Breast epithelium (tissue), 3 donors: ENCODE measurements at regions not wholly inside any gene's neighbourhood (a gene's known extent, or its start where the extent isn't known, plus 50 kb on each side); places are given as distances from the start of the nearest gene placed in this dataset.

ENCODE experiments used
- CTCF ChIP-seq, 3 donors: fragments of 450-650 bp; IDR thresholded peaks; one replicate each; pipeline ENCODE4 v1.5.1; 2016 to 2017; ENCODE audit warnings: antibody characterized with exemption in 3 of 3, mild to moderate bottlenecking in 3 of 3, moderate library complexity in 3 of 3
- POLR2A ChIP-seq: fragments of 450-650 bp; IDR thresholded peaks from one replicate; pipeline ENCODE4 v1.6.1; 2016; ENCODE audit warnings: antibody characterized with exemption, mild to moderate bottlenecking, moderate library complexity
- POLR2AphosphoS5 ChIP-seq, 3 donors: sonication (generic); formaldehyde crosslinking; IDR thresholded peaks; one replicate each; pipeline ENCODE4 v1.6.1; 2017; ENCODE audit warnings: antibody characterized with exemption in 3 of 3

GRCh38 chr16:85425074-85425662, 188.0 kb upstream of the GSE1 start:
- TF ChIP-seq CTCF (IDR thresholded peaks at IDR 0.05) (no peak), POLR2AphosphoS5 (IDR thresholded peaks at IDR 0.05) (no peak), POLR2A (no peak)
